Caco-2 (cell line): ENCODE measurements at regions not wholly inside any gene's neighbourhood (a gene's known extent, or its start where the extent isn't known, plus 50 kb on each side); places are given as distances from the start of the nearest gene placed in this dataset.

ENCODE experiments used
- BruUV-seq: library from RNA; stranded (reverse); fragments of 400-500 nt; replicated peaks from 2 replicates; lab custom pipeline; 2021; lab: Mats Ljungman, UMichigan
- CTCF ChIA-PET: fragments of 300-600 bp; sonication (Branson Sonifier 250); formaldehyde crosslinking; loops from one replicate; lab custom pipeline; 2022; ENCODE audit warnings: antibody characterized with exemption; lab: Charles Lee
- POLR2A ChIA-PET: fragments of 300-600 bp; sonication (Branson Sonifier 250); formaldehyde crosslinking; loops from one replicate; lab custom pipeline; 2022; ENCODE audit warnings: antibody characterized with exemption; lab: Charles Lee
- DNase-seq, 2 experiments: peaks; one replicate each; pipeline versions ENCODE4 v3.0.0 to v3.0.0-alpha.2; 2020 to 2022
- H3K27me3 ChIP-seq: replicated peaks from 2 replicates; pipeline ENCODE4 v1.6.0; 2011; ENCODE audit warnings: low read length; ENCODE audit not compliant: control insufficient read depth, insufficient read depth
- H3K36me3 ChIP-seq: 2 replicates; pipeline ENCODE4 v1.5.1; 2011; ENCODE audit warnings: low read length; ENCODE audit not compliant: control insufficient read depth, insufficient read depth
- H3K4me1 ChIP-seq: fragments of 250-450 bp; sonication (Bioruptor Pico); 2 replicates; pipeline ENCODE4 v1.5.1; 2020; ENCODE audit warnings: mild to moderate bottlenecking
- H3K4me3 ChIP-seq: 2 replicates; pipeline ENCODE4 v1.5.1; 2011; ENCODE audit warnings: low read depth, mild to moderate bottlenecking, control low read depth, low read length
- H3K9me3 ChIP-seq: fragments of 250-450 bp; sonication (Bioruptor Pico); 2 replicates; pipeline ENCODE4 v1.5.1; 2020; ENCODE audit warnings: mild to moderate bottlenecking, moderate library complexity
- H3K27ac Mint-ChIP-seq: one replicate; pipeline ENCODE4 v1.8.0; 2022; ENCODE audit warnings: mixed read lengths; ENCODE audit not compliant: unreplicated experiment
- H3K27me3 Mint-ChIP-seq: one replicate; pipeline ENCODE4 v1.8.0; 2022; ENCODE audit warnings: mixed read lengths; ENCODE audit not compliant: insufficient read depth, unreplicated experiment
- H3K36me3 Mint-ChIP-seq: one replicate; pipeline ENCODE4 v1.8.0; 2022; ENCODE audit warnings: mild to moderate bottlenecking, mixed read lengths; ENCODE audit not compliant: insufficient read depth, unreplicated experiment
- H3K4me1 Mint-ChIP-seq: one replicate; pipeline ENCODE4 v1.8.0; 2022; ENCODE audit warnings: low read depth, mixed read lengths; ENCODE audit not compliant: unreplicated experiment
- H3K4me3 Mint-ChIP-seq: one replicate; pipeline ENCODE4 v1.8.0; 2022; ENCODE audit warnings: mild to moderate bottlenecking, moderate library complexity, mixed read lengths; ENCODE audit not compliant: unreplicated experiment
- H3K9me3 Mint-ChIP-seq: one replicate; pipeline ENCODE4 v1.8.0; 2022; ENCODE audit warnings: mixed read lengths; ENCODE audit not compliant: unreplicated experiment
- intact Hi-C: fragments of 100-400 bp; cut with micrococcal nuclease; formaldehyde crosslinking; loops from one replicate; pipeline ENCODE4 v1.10.0; 2022; ENCODE audit not compliant: unreplicated experiment
- TF ChIP-seq, protein P1 (sequence below), 2 experiments: fragments of 200-600 bp in 1 of 2; IDR thresholded peaks; 1 replicate in 1 of 2; 2 replicates in 1 of 2; pipeline versions ENCODE4 v1.5.1 to v1.8.0; 2011 to 2022; ENCODE audit warnings: antibody characterized with exemption in 1 of 2, control low read depth in 1 of 2, inconsistent platforms in 1 of 2, low read depth in 1 of 2, low read length in 1 of 2, mild to moderate bottlenecking in 1 of 2, moderate library complexity in 1 of 2; ENCODE audit not compliant: insufficient read depth in 1 of 2, severe bottlenecking in 1 of 2, unreplicated experiment in 1 of 2

DNA sequence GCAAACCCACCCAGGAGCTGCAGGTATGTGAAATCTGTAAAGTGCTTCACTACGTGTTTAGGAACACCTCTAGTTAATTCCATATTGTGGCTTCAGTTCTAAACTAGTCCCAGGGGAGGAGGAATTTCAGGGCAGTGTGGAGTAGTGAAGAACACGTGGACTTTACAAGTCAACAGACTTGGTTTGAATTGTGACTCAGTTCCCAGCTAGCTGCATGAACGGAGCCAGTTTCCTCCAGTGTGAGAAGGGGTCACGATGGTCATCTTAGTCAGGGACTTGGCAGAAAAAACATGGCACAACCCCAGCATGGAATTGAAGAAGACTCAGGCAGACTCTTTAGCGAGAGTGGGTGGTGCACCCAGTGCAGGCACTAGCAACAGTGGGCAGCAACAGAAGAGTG, 175.7 kb upstream of the UBL3 start:
- TF ChIP-seq, protein P1, sequence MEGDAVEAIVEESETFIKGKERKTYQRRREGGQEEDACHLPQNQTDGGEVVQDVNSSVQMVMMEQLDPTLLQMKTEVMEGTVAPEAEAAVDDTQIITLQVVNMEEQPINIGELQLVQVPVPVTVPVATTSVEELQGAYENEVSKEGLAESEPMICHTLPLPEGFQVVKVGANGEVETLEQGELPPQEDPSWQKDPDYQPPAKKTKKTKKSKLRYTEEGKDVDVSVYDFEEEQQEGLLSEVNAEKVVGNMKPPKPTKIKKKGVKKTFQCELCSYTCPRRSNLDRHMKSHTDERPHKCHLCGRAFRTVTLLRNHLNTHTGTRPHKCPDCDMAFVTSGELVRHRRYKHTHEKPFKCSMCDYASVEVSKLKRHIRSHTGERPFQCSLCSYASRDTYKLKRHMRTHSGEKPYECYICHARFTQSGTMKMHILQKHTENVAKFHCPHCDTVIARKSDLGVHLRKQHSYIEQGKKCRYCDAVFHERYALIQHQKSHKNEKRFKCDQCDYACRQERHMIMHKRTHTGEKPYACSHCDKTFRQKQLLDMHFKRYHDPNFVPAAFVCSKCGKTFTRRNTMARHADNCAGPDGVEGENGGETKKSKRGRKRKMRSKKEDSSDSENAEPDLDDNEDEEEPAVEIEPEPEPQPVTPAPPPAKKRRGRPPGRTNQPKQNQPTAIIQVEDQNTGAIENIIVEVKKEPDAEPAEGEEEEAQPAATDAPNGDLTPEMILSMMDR (IDR thresholded peaks at IDR 0.05; ENCODE audit: insufficient read depth in 1 of 2, low read depth in 1 of 2, low read length in 1 of 2, severe bottlenecking in 1 of 2, unreplicated experiment in 1 of 2) = no peak
- no peaks in the 10 kb centered on the region for H3K36me3 Mint-ChIP-seq
- H3K9me3 Mint-ChIP-seq = no peaks in the 10 kb centered on the region
- no peak overlapping the region for H3K4me3 Mint-ChIP-seq
- H3K36me3 ChIP-seq = no peaks in the 10 kb centered on the region
- no peaks in the 10 kb centered on the region for H3K27me3 Mint-ChIP-seq
- CTCF ChIA-PET = no interaction called here
- POLR2A ChIA-PET = no interaction called here
- no peaks in the 10 kb centered on the region for H3K9me3 ChIP-seq
- no peaks in the 10 kb centered on the region for H3K27me3 ChIP-seq
- DNase-seq = no peak
- H3K27ac Mint-ChIP-seq = peak overlapping the region; percentile 73
- no peak overlapping the region for H3K4me3 ChIP-seq
- no TSS peak for BruUV-seq
- peaks cover 59% of the 10 kb centered on the region for H3K4me1 ChIP-seq
- intact Hi-C loops = loop anchor here (10.0 kb wide), 1 partner anchor 89 kb away; no protein-coding TSS in a partner anchor
- H3K4me1 Mint-ChIP-seq = peaks cover 35% of the 10 kb centered on the region

DNA sequence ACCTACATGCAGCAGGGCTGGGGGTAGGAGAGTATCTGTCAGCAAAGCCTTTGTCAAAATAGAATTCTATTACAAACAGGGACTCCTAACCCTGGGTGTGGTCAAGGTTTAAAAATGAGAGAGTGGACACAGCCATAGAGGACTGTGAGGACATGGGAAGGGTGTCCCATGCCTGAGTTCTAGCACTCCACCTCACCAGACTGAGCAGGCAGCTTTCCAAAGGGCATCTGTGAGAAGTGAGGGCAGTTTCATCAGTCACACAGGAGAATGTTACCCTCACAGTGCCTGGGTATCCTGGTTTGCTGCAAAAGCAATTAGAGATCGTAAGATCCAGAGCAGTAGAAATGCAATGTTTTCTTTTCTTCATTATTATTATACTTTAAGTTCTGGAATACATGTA, 174.9 kb upstream of the UBL3 start:
- TF ChIP-seq, protein P1 (IDR thresholded peaks at IDR 0.05; ENCODE audit: insufficient read depth in 1 of 2, low read depth in 1 of 2, low read length in 1 of 2, severe bottlenecking in 1 of 2, unreplicated experiment in 1 of 2) = no peak
- Mint-ChIP-seq H3K27ac (no peak overlapping the region), H3K4me1 (peaks cover 38% of the 10 kb centered on the region), H3K9me3 (no peaks in the 10 kb centered on the region), H3K36me3 (no peaks in the 10 kb centered on the region), H3K27me3 (no peaks in the 10 kb centered on the region), H3K4me3 (no peak overlapping the region)
- H3K4me3 ChIP-seq = no peak overlapping the region
- POLR2A ChIA-PET = no interaction called here
- intact Hi-C loops = loop anchor here (10.0 kb wide), 1 partner anchor 89 kb away; no protein-coding TSS in a partner anchor
- CTCF ChIA-PET = no interaction called here
- no TSS peak for BruUV-seq
- no peaks in the 10 kb centered on the region for H3K27me3 ChIP-seq
- no peaks in the 10 kb centered on the region for H3K36me3 ChIP-seq
- H3K4me1 ChIP-seq = peaks cover 66% of the 10 kb centered on the region
- no peaks in the 10 kb centered on the region for H3K9me3 ChIP-seq
- no peak for DNase-seq

DNA sequence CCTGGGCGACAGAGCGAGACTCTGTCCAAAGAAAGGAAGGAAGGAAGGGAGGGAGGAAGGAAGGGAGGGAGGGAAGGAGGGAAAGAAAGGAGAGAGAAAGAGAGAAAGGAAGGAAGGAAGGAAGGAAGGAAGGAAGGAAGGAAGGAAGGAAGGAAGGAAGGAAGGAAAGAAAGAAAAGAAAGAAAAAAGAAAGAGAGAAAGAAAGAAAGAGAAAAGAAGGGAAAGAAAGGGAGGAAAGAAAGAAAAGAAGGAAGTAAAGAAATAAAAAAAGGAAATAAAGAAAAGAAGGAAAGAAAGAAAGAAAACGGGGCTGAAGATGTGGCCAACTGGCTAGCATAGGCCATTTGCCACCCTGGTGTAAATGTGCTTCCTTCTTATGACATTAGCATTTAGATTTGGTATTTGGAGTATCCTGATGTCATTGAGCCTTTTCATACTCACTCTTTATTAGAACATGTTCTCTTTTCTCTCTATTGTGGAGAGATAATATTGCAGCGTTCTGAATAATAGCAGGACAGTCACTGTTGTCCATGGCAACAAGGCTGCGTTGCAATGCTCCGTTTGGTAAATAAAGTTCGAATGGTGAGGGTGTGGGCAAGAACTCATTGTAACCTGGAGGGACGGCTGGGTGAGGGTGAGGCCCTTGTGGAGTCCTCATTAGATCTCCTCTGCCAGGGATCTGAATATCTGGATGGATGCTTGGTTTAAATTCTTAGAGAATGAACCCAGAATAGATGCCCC, 173.9 kb upstream of the UBL3 start:
- TF ChIP-seq, protein P1 (IDR thresholded peaks at IDR 0.05; ENCODE audit: insufficient read depth in 1 of 2, low read depth in 1 of 2, low read length in 1 of 2, severe bottlenecking in 1 of 2, unreplicated experiment in 1 of 2) = no peak
- H3K27me3 ChIP-seq = no peaks in the 10 kb centered on the region
- no peaks in the 10 kb centered on the region for H3K36me3 ChIP-seq
- Mint-ChIP-seq H3K27ac (peak overlapping the region; percentile 65), H3K27me3 (no peaks in the 10 kb centered on the region), H3K4me1 (peaks cover 42% of the 10 kb centered on the region), H3K36me3 (no peaks in the 10 kb centered on the region), H3K4me3 (no peak overlapping the region), H3K9me3 (no peaks in the 10 kb centered on the region)
- intact Hi-C loops = loop anchor here (10.0 kb wide), 1 partner anchor 91 kb away; no protein-coding TSS in a partner anchor
- ChIA-PET CTCF (interaction anchor here (0.7 kb wide), 1 partner anchor 88 kb away, joined by 3 read pairs; no protein-coding TSS in a partner anchor), POLR2A (no interaction called here)
- no peaks in the 10 kb centered on the region for H3K9me3 ChIP-seq
- no peak overlapping the region for H3K4me3 ChIP-seq
- BruUV-seq = no TSS peak
- no peak for DNase-seq
- peaks cover 66% of the 10 kb centered on the region for H3K4me1 ChIP-seq
